SHP77 treated with DMSO at 0.1 percent for 48 hours (cell line): ENCODE measurements at regions not wholly inside any gene's neighbourhood (a gene's known extent, or its start where the extent isn't known, plus 50 kb on each side); places are given as distances from the start of the nearest gene placed in this dataset.
"Not testable (repeated sequence)": the region's sequence is repeated elsewhere in the genome, so short reads cannot be mapped to it uniquely, and the experiment has no call there.

ENCODE experiments used
- DNase-seq: peaks from one replicate; lab custom pipeline; 2025; lab: John Stamatoyannopoulos, UW

- no peak for DNase-seq
These were observed 808.5 kb upstream of the ZWINT start for GRCh38 chr10:57169597-57169996.

DNA sequence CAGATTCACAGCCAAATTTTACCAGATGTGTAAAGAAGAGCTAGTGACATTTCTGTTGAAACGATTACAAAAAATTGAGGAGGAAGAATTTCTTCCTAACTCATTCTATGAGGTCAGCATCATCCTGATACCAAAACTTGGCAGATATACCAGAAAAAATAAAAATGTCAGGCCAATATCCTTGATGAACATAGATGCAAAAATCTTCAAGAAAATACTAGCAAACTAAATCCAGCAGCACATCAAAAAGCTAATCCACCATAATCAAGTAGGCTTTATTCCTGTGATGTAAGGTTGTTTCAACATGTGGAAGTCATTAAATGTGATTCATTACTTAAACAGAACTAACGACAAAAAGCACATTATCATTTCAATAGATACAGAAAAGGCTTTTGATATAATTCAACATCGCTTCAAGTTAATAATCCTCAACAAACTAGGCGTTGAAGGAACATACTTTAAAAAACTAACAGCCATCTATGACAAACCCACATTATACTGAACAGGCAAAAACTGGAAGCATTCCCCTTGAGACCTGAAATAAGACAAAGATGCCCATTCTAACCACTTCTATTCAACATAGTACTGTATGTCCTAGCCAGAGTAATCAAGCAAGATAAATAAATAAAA, 807.7 kb upstream of the ZWINT start:
- no peak for DNase-seq

- DNase-seq, result no peak
These were observed 804.6 kb upstream of the ZWINT start for GRCh38 chr10:57165671-57166070.

DNA sequence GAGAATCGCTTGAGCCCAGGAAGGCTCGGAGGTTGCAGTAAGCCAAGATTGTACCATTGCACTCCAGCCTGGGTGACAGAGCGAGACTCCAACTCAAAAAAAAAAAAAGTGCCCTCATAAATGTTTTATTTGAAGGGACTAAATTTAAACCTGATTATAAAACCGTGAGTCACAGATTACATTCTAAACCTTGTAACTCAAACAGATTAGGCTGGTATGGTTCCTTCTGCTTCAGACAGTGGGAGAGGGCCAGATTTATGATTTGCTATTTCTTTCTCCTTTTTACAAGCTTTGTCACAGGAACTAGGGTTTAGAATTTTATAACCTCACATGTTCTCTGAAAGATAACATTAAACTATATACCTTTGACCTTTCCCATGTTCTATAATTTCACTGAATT, 801.2 kb upstream of the ZWINT start:
- no peak for DNase-seq

DNA sequence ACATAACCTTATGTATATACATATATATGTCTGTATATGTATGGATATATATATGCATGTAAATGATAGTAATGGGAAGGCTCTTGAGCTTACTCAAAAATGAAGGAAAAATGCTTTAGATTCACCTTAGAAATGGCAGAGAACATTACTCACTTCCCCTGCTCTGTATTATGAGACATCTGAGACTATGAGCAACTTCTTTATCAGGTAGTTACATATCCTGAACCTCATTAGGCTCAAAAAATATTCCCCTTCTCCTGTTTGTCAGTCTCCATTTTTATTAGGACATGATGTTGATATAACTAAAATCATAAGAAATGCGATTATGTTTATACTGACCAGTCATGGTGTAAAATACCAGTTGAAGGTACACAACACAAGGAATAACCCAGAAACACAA, 800.1 kb upstream of the ZWINT start:
- no peak for DNase-seq

- no peak for DNase-seq
These were observed 784.5 kb upstream of the ZWINT start for GRCh38 chr10:57145548-57145947.

GRCh38 chr10:57142925-57143576, 782.0 kb upstream of the ZWINT start:
- DNase-seq, result no peak

- no peak for DNase-seq
These were observed 780.6 kb upstream of the ZWINT start for GRCh38 chr10:57141708-57142107.

DNA sequence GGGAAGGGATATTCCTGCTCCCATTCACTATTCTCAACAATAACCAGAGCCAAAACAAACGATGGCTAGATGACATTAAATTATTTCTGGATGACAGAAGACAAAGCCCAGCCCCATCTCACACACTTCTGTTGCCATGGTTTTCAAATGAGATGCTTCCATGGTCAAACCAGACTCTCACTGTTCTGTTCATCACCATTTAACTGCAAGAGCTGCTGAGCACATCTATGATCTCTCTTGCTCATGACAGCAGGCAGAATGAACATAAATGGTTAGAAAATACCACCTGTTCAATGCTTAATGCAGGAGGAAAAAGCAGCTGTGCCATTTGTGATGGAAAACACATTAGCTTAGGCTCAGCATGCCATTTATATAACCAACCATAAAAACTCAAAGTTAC, 758.6 kb upstream of the ZWINT start:
- DNase-seq, result no peak

GRCh38 chr10:57113545-57113944, 752.5 kb upstream of the ZWINT start:
- no peak for DNase-seq

- no peak for DNase-seq
These were observed 741.2 kb upstream of the ZWINT start for GRCh38 chr10:57102236-57102635.

GRCh38 chr10:57098146-57098545, 737.1 kb upstream of the ZWINT start:
- no peak for DNase-seq

- DNase-seq, result no peak
These were observed 735.0 kb upstream of the ZWINT start for GRCh38 chr10:57096044-57096443.

GRCh38 chr10:57094965-57095364, 733.9 kb upstream of the ZWINT start:
- DNase-seq, result no peak

- DNase-seq, result no peak
These were observed 733.0 kb upstream of the ZWINT start for GRCh38 chr10:57094083-57094482.

DNA sequence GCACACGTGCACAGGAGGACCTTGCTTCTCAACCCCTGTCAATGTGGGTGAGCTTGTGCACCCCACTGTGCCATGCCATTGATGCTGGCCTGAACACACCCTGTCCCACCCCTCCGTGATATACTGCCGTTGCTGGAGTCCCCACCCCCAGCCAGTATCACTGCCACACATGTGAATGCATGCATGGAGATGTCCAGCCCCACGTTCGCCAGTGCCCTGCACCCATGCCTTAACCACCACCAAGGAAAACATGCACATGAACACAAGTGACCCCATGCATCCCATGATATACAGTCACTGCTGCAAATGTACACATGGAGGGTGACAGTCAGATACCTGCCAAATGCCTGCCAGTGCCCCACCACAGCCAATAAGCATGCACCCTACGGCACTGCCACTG, 692.5 kb upstream of the ZWINT start:
- DNase-seq, result no peak

DNA sequence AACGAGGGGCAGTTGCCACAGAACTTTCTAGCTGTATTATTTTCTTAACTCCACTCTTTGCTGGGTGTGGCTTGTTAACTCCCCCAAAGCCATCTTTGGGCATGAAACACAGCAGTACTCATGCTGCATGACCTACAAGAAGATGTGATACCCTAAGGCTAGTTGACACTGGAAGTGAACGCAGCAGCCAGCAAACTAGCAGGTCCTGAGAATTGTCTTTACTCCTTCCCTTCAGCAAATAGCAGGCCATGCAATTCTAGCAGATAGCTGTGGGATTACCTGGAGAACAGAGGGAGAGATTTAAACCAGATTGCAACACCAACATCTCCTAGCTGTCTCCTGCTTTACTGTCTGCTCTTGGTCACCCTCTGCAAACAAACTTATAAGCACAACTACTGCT, 688.0 kb upstream of the ZWINT start:
- no peak for DNase-seq

GRCh38 chr10:57038531-57038930, 677.5 kb upstream of the ZWINT start:
- DNase-seq, result no peak

DNA sequence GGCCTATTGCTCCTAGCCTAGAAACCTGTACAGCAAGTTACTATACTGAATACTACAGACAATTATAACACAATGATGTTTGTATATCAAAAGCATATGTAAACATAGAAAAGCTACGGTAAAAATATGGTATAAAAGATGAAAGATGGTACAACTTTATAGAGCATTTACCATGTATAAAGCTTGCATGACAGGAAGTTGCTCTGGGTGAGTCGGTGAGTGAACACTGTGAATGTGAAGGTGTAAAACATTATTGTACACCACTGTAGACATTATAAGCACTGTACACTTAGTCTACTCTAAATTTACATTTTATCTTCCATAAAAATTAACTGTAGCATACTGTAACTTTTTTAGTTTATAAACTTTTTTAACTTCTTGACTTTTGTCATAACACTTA, 674.3 kb upstream of the ZWINT start:
- DNase-seq, result no peak

DNA sequence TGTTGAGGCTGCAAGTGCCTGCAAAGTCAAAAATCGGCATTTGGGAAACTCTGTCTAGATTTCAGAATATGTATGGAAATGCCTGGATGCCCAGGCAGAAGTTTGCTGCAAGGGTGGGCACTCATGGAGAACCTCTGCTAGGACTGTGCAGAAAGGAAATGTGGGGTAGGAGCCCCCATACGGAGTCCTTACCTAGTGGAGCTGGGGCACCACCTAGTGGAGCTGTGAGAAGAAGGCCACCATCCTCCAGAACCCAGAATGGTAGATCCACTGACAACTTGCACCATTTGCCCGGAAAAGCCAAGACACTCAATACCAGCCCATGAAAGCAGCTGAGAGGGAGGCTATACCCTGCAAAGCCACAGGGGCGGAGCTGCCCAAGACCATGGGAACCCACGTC, 671.2 kb upstream of the ZWINT start:
- DNase-seq, result not testable (repeated sequence)

- DNase-seq, result no peak
These were observed 670.3 kb upstream of the ZWINT start for GRCh38 chr10:57031346-57031745.

DNA sequence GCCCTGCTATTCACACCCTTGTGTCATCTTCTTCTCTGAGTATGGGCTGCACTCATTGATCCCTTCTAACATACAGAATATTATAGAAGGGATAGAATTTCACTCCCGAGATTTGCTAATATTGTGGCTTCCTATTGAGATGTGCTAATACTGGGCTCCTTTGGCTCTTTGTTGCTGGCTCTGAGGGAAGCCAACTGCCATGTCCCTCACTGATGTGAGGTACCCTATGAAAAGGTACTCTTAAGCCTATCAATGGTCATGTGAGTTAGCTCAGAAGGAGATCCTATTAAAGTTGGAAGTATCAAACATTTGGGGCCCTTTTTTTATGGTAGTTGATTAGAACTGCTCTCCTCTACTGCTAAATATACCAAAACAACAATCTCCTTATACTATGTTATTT, 665.2 kb upstream of the ZWINT start:
- DNase-seq, result no peak

- DNase-seq, result no peak
These were observed 662.6 kb upstream of the ZWINT start for GRCh38 chr10:57023626-57024025.

DNA sequence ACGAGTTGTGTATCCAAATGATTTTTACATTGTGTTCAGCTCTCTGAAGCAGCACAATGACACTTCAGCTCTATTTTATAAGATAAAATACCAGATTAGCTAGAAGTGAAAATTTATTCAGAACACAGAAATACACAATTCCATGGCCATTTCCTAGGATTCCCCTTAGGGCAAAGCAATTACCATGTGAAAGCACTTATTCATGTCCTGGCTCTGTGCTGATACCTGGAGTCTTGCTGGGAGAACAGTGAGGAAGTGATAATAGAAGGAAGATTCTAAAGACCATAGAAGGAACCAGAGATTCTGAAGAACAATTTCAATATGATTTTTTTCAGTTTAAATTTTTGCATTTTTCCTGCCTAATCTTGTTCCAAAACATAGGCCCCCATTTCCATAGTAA, 657.4 kb upstream of the ZWINT start:
- no peak for DNase-seq
